Stimulated activated effector memory CD8-positive, alpha-beta T cell treated with anti-CD3 and anti-CD28 coated beads, Interleukin-12 subunit alpha, Interleukin-12 subunit beta, amount 100 ng/mL, for 72 hours (primary cell): ENCODE measurements at regions not wholly inside any gene's neighbourhood (a gene's known extent, or its start where the extent isn't known, plus 50 kb on each side); places are given as distances from the start of the nearest gene placed in this dataset.

ENCODE experiments used
- ATAC-seq: fragments of 150-1000 bp; cut with Tn5 transposase; 2 replicates; pipeline ENCODE4 v1.10.0; 2021
- DNase-seq, 2 donors: peaks; one replicate each; pipeline ENCODE4 v3.0.0; 2021 to 2022; ENCODE audit warnings: low spot score in 2 of 2
- H3K27ac Mint-ChIP-seq: one replicate; pipeline ENCODE4 v1.8.0; 2022; ENCODE audit warnings: mild to moderate bottlenecking, mixed read lengths
- H3K36me3 Mint-ChIP-seq: one replicate; pipeline ENCODE4 v1.8.0; 2022; ENCODE audit warnings: mild to moderate bottlenecking, mixed read lengths
- H3K4me1 Mint-ChIP-seq: one replicate; pipeline ENCODE4 v1.8.0; 2022; ENCODE audit warnings: mixed read lengths
- H3K4me3 Mint-ChIP-seq: one replicate; pipeline ENCODE4 v1.8.0; 2022; ENCODE audit warnings: mild to moderate bottlenecking, mixed read lengths
- H3K9me3 Mint-ChIP-seq: one replicate; pipeline ENCODE4 v1.8.0; 2022; ENCODE audit warnings: mixed read lengths

DNA sequence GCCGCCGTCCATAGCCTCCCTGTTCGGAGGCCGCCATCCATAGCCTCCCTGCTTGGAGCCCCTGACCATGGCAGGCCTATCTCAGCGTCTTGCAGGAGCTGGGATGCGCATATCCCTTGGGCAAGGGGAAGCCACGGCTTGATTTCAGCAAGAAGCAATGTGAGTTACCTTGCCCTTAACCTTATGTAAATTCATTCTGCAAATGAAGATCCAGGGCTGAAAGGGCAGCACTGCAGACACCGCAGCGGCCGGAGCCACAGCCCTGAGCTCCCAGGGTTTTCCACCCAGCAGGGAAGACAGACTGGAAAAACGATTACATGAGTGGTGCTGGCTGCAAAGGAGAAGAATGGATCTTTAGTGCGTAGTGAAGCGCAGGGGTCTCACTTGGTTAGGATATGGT is 95.8 kb downstream of the SEC61G start:
- no peak for ATAC-seq
- no peaks in the 10 kb centered on the region for H3K36me3 Mint-ChIP-seq
- no peaks in the 10 kb centered on the region for H3K9me3 Mint-ChIP-seq
- peaks cover 17% of the 10 kb centered on the region for H3K4me1 Mint-ChIP-seq
- no peak overlapping the region for H3K27ac Mint-ChIP-seq
- DNase-seq: no peak
- no peak overlapping the region for H3K4me3 Mint-ChIP-seq

DNA sequence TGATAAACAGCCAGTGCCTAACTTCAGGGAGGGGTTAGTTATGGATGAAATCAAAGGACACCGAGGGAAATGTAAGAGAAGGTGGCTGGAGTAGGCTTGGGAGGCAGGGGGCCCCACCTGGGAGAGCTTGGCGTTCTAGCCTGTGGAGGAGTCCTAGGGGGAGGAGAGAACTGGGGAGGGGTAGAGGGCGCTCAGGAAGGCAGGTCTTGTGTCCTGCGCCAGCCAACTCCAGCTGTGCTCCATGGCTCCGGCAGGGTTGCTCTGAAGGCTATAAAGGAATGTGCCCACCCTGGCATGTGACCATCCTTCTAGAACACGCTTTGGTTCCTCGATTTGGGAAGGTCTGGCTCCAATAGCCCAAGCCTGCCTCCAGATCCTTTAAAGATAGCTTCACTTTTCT is 96.3 kb downstream of the SEC61G start:
- no peaks in the 10 kb centered on the region for H3K9me3 Mint-ChIP-seq
- H3K36me3 Mint-ChIP-seq: no peaks in the 10 kb centered on the region
- peaks cover 17% of the 10 kb centered on the region for H3K4me1 Mint-ChIP-seq
- H3K27ac Mint-ChIP-seq: no peak overlapping the region
- H3K4me3 Mint-ChIP-seq: no peak overlapping the region
- ATAC-seq: no peak
- DNase-seq: no peak

DNA sequence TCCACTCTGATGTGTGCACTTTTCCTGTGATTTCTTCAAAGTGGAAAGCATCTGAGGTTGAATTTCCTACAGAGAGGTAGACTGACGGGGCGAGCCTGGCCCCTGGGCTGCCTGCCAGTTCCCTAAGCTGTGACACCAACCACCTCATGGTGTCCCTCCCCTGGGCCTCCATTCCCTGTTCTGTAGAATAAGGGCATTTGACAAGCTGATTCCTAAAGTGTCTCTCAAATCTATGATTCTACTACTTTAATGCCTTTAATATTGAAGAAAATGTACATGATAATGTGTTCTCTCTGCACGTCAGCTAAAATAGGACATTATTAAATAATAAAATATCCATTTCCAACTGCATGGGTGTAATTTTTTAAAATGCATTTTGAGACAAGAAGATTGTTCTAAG is 105.1 kb downstream of the SEC61G start:
- no peak for DNase-seq
- no peaks in the 10 kb centered on the region for H3K36me3 Mint-ChIP-seq
- H3K9me3 Mint-ChIP-seq: no peaks in the 10 kb centered on the region
- no peak for ATAC-seq
- H3K27ac Mint-ChIP-seq: no peak overlapping the region
- H3K4me3 Mint-ChIP-seq: no peak overlapping the region
- H3K4me1 Mint-ChIP-seq: no peaks in the 10 kb centered on the region

DNA sequence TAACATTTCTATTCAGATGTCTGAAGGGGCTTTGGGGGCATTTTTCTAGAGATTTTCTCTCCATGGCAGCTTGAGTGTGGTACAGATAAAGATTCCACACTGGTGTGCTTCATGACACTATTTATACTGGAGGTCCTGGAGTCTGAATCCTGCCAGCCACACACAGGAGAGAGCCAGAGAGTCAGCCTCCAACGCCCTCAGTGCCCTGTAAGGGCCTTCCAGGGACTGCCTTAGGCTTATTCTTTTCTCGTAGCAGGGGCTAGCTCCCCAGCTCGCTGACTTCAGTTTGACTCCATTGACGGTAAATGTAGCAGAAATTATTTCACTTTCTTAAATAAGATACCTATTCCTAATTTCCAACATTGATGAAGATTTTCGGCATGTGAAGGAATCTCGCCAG is 100.9 kb downstream of the VSTM2A start:
- H3K4me1 Mint-ChIP-seq: no peaks in the 10 kb centered on the region
- DNase-seq (no peak), ATAC-seq (no peak)
- H3K9me3 Mint-ChIP-seq: peaks cover 2% of the 10 kb centered on the region
- H3K4me3 Mint-ChIP-seq: no peak overlapping the region
- no peak overlapping the region for H3K27ac Mint-ChIP-seq
- H3K36me3 Mint-ChIP-seq: no peaks in the 10 kb centered on the region

DNA sequence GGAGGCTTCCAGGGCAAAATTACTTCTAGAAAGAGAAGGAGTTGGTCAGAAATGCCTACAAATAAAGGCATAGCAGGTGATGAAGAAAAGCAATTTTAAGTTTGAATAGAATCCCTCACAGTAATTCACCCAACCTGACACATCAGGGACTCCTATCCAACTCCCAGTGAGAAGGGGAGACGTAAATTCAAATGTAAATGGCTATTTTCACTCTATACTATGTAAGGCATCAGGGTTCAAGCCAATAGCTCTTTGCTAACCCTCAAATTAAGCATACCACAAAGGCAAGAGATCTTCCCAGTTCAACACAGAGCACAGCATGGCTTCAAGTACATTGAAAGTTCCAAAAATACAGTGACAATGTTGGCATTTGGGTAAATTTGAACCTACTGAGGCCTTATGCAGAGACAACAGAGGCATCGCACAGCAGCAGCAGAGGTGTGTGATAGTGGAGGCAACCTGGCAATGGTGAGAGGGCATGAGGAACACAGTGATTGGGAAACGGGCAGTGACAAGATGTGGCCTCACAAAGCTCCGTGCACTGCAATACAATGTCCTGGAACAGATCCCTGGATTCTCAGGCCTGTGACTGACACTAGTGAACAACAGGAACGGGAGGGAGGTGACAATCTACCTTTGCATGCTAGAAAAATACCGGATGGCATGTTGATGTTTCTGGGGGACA is 95.7 kb downstream of the VSTM2A start:
- DNase-seq (no peak), ATAC-seq (no peak)
- Mint-ChIP-seq H3K36me3 (no peaks in the 10 kb centered on the region), H3K4me1 (no peaks in the 10 kb centered on the region), H3K27ac (no peak overlapping the region), H3K9me3 (peaks cover 4% of the 10 kb centered on the region), H3K4me3 (no peak overlapping the region)

- Mint-ChIP-seq H3K36me3 (no peaks in the 10 kb centered on the region), H3K9me3 (peaks cover 18% of the 10 kb centered on the region)
Observed at GRCh38 chr7:54632696-54633095, 90.5 kb downstream of the VSTM2A start.

DNA sequence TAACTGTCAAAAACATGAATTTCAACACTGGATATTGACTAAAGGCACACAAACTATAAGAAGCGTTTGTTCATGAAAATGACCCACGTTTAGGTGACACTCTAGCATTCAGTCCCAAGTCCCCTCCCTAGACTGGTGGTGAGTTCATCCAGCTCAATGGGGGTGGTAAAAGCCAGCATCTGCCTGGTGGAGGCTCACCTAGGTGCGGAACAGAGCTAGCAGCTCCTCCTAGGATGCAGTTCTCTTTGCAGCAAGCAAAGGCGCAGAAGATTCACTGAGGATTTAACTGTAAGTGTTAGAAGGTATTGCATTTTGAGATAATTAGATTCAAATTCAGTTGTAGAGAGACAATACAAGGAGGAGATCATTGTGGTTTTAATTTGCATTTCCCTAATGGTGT is 87.6 kb downstream of the VSTM2A start:
- DNase-seq (no peak), ATAC-seq (no peak)
- Mint-ChIP-seq H3K36me3 (no peaks in the 10 kb centered on the region), H3K4me3 (no peak overlapping the region), H3K27ac (no peak overlapping the region), H3K4me1 (no peaks in the 10 kb centered on the region), H3K9me3 (peaks cover 15% of the 10 kb centered on the region)

More at GRCh38 chr7:54632696-54633095, 90.5 kb downstream of the VSTM2A start:
- DNase-seq (no peak), ATAC-seq (no peak)
- Mint-ChIP-seq H3K4me3 (no peak overlapping the region), H3K4me1 (no peaks in the 10 kb centered on the region), H3K27ac (no peak overlapping the region)

GRCh38 chr7:54622696-54623309 is 80.6 kb downstream of the VSTM2A start:
- no peak for ATAC-seq
- Mint-ChIP-seq H3K4me1 (no peaks in the 10 kb centered on the region), H3K36me3 (no peaks in the 10 kb centered on the region), H3K9me3 (peaks cover 5% of the 10 kb centered on the region), H3K4me3 (no peak overlapping the region), H3K27ac (no peak overlapping the region)
- DNase-seq: no peak
